Adrenal gland (tissue), 5 donors: ENCODE measurements at regions not wholly inside any gene's neighbourhood (a gene's known extent, or its start where the extent isn't known, plus 50 kb on each side); places are given as distances from the start of the nearest gene placed in this dataset.

ENCODE experiments used
- CTCF ChIP-seq, 6 experiments: fragments of 450-650 bp in 4 of 6; fragments of 200-600 bp in 2 of 6; sonication (generic) in 1 of 6; IDR thresholded peaks; 1 replicate in 5 of 6; 2 replicates in 1 of 6; pipeline versions ENCODE4 v1.5.1 to v1.8.0; 2016 to 2021; ENCODE audit warnings: antibody characterized with exemption in 6 of 6, mild to moderate bottlenecking in 2 of 6, moderate library complexity in 1 of 6
- POLR2A ChIP-seq, 2 donors: fragments of 450-650 bp; IDR thresholded peaks; one replicate each; pipeline ENCODE4 v1.6.1; 2017; ENCODE audit warnings: antibody characterized with exemption in 2 of 2, mild to moderate bottlenecking in 2 of 2, moderate library complexity in 1 of 2
- donor health status: DM: no; HTN: no; CAD: no.

- TF ChIP-seq CTCF (IDR thresholded peaks at IDR 0.05) (no peak), POLR2A (IDR thresholded peaks at IDR 0.05) (no peak)
Observed at GRCh38 chr4:106450249-106450648, 81.7 kb upstream of the GIMD1 start.
